Forelimb muscle (tissue), 1 donor: ENCODE measurements at regions not wholly inside any gene's neighbourhood (a gene's known extent, or its start where the extent isn't known, plus 50 kb on each side); places are given as distances from the start of the nearest gene placed in this dataset.
A peak's percentile ranks its signal among the peaks of the same experiment; 100 is the strongest.

Experiments
- DNase-seq: peaks from one replicate; pipeline ENCODE4 v3.0.0-alpha.2; 2013; ENCODE audit warnings: low read depth

- peak; percentile 13 for DNase-seq
These were observed 168.4 kb downstream of the OR4F15 start for GRCh38 chr15:101980206-101980910.
